Esophagus muscularis mucosa (tissue), 4 donors: ENCODE measurements at regions not wholly inside any gene's neighbourhood (a gene's known extent, or its start where the extent isn't known, plus 50 kb on each side); places are given as distances from the start of the nearest gene placed in this dataset.

ENCODE experiments used
- DNase-seq: peaks from one replicate; pipeline ENCODE4 v3.0.0-alpha.2; 2017; ENCODE audit errors: extremely low spot score
- H3K27ac ChIP-seq, 4 donors: fragments of 200-600 bp; sonication (generic); replicated peaks in 1 of 4; 1 replicate in 3 of 4; 2 replicates in 1 of 4; pipeline ENCODE4 v1.5.1; 2016 to 2019; ENCODE audit warnings: mild to moderate bottlenecking in 1 of 4
- H3K27me3 ChIP-seq, 4 donors: fragments of 200-600 bp; sonication (generic); one replicate each; pipeline versions ENCODE4 v1.5.1 to v1.6.0; 2016 to 2019
- H3K36me3 ChIP-seq, 4 donors: fragments of 200-600 bp; sonication (generic); one replicate each; pipeline ENCODE4 v1.5.1; 2016 to 2019
- H3K4me1 ChIP-seq, 4 donors: fragments of 200-600 bp; sonication (generic); one replicate each; pipeline ENCODE4 v1.5.1; 2016 to 2019
- H3K4me3 ChIP-seq, 4 donors: fragments of 200-600 bp; sonication (generic); 1 replicate in 2 of 4; 2 replicates in 2 of 4; pipeline ENCODE4 v1.5.1; 2016 to 2019; ENCODE audit warnings: mild to moderate bottlenecking in 4 of 4, moderate library complexity in 1 of 4
- H3K9me3 ChIP-seq, 4 donors: fragments of 200-600 bp; sonication (generic); 1 replicate in 3 of 4; 2 replicates in 1 of 4; pipeline ENCODE4 v1.5.1; 2016 to 2019
- EP300 ChIP-seq: sonication (generic); formaldehyde crosslinking; IDR thresholded peaks from one replicate; pipeline ENCODE4 v1.6.1; 2017; ENCODE audit warnings: antibody characterized with exemption
- POLR2A ChIP-seq: fragments of 450-650 bp; IDR thresholded peaks from one replicate; pipeline ENCODE4 v1.6.1; 2017; ENCODE audit warnings: antibody characterized with exemption, moderate library complexity, mild to moderate bottlenecking, low read depth
- POLR2AphosphoS5 ChIP-seq, 2 donors: sonication (generic); formaldehyde crosslinking; IDR thresholded peaks; one replicate each; pipeline ENCODE4 v1.6.1; 2017; ENCODE audit warnings: antibody characterized with exemption in 2 of 2
- WGBS: methylation state at CpG from one replicate; pipeline ENCODE4 v1.1.5; 2018; 5-methylcytosine and 5-hydroxymethylcytosine counted together
- intact Hi-C: fragments of 100-400 bp; cut with DNase I; formaldehyde crosslinking; loops from one replicate; pipeline ENCODE4 v1.15.1; 2023
- TF ChIP-seq, protein P1 (sequence below), 3 experiments: fragments of 200-600 bp in 2 of 3; fragments of 450-650 bp in 1 of 3; sonication (generic) in 2 of 3; IDR thresholded peaks; one replicate each; pipeline ENCODE4 v1.5.1; 2017 to 2019; ENCODE audit warnings: antibody characterized with exemption in 3 of 3, mild to moderate bottlenecking in 2 of 3, moderate library complexity in 1 of 3

DNA sequence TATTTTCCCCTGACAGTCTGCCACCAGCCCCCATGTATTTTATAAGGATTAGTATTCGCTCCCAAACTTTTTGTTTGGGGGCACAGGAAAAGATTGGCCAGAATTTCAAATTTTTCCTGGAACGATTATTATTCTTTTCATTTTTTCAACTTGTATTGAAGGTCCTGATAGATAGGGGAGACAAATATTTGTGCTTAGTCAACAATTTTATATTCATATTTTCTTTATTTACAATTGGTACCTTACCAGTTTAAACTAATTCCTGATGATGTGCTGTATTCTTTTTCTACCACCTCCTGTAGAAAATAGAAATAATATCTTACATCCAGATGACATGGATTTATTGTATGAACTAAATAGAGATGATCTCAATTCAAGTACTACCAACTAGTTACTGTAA is 60.7 kb upstream of the TSLP start:
- intact Hi-C loops: no loop called here
- DNase-seq: no peak
- no peak overlapping the region for H3K27ac ChIP-seq
- no peaks in the 10 kb centered on the region for H3K27me3 ChIP-seq
- H3K4me1 ChIP-seq: peaks cover 0 to 6% (median 0%) of the 10 kb centered on the region in 4 donors
- TF ChIP-seq POLR2A (no peak), POLR2AphosphoS5 (IDR thresholded peaks at IDR 0.05) (no peak)
- 89% methylated on average over 2 of the region's 2 CpGs for WGBS
- H3K9me3 ChIP-seq: no peaks in the 10 kb centered on the region
- H3K36me3 ChIP-seq: no peaks in the 10 kb centered on the region
- no peak overlapping the region for H3K4me3 ChIP-seq

DNA sequence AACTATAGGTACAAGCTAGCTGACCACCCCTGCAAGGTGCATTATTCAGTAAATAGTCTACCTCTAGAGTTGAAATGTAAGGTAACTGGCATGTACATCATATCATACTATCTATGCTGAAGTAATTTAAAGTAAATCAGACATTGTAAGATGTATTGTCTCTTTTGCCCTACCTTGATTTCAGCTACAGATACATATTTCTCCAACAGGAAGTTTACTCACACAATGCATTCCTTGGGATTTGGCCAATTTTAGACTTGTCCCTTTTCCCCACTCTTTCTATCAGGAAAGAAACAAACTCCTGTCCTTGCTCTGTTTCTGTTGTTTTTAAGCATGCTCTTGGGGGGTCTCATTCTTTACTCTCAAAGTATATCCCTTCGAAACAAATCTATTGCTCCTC is 58.5 kb upstream of the TSLP start:
- no peaks in the 10 kb centered on the region for H3K27me3 ChIP-seq
- no peak overlapping the region for H3K27ac ChIP-seq
- H3K36me3 ChIP-seq: no peaks in the 10 kb centered on the region
- intact Hi-C loops: no loop called here
- TF ChIP-seq EP300: no peak
- no peak for TF ChIP-seq POLR2AphosphoS5 (IDR thresholded peaks at IDR 0.05)
- no peak for TF ChIP-seq POLR2A
- TF ChIP-seq, protein P1, sequence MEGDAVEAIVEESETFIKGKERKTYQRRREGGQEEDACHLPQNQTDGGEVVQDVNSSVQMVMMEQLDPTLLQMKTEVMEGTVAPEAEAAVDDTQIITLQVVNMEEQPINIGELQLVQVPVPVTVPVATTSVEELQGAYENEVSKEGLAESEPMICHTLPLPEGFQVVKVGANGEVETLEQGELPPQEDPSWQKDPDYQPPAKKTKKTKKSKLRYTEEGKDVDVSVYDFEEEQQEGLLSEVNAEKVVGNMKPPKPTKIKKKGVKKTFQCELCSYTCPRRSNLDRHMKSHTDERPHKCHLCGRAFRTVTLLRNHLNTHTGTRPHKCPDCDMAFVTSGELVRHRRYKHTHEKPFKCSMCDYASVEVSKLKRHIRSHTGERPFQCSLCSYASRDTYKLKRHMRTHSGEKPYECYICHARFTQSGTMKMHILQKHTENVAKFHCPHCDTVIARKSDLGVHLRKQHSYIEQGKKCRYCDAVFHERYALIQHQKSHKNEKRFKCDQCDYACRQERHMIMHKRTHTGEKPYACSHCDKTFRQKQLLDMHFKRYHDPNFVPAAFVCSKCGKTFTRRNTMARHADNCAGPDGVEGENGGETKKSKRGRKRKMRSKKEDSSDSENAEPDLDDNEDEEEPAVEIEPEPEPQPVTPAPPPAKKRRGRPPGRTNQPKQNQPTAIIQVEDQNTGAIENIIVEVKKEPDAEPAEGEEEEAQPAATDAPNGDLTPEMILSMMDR (IDR thresholded peaks at IDR 0.05): no peak
- 80% methylated on average over 1 of the region's 1 CpG for WGBS
- H3K9me3 ChIP-seq: no peaks in the 10 kb centered on the region
- H3K4me1 ChIP-seq: peaks cover 0 to 6% (median 0%) of the 10 kb centered on the region in 4 donors
- no peak overlapping the region for H3K4me3 ChIP-seq
- DNase-seq: no peak

DNA sequence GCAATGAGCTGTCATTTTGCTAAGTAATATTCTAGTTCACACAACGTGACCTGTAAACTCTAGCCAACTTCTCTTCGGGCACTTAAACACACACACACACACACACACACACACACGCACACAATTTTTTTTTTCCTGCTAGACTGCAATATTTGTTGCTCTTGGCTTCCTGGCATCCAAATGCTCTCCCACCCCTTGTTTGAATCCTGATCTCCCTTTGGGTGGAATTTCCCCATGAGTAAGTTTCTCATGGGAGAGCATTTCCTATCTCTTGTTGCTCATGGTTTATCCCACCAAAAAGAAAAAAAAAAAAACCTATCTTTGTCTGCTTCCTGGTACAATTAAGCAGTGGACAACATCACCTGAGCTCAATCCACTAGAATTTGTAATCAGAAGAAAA is 54.7 kb upstream of the TSLP start:
- no peaks in the 10 kb centered on the region for H3K9me3 ChIP-seq
- H3K4me1 ChIP-seq: no peaks in the 10 kb centered on the region
- no peak overlapping the region for H3K4me3 ChIP-seq
- TF ChIP-seq POLR2AphosphoS5 (IDR thresholded peaks at IDR 0.05): no peak
- TF ChIP-seq POLR2A: no peak
- TF ChIP-seq, protein P1 (IDR thresholded peaks at IDR 0.05): no peak
- TF ChIP-seq EP300: no peak
- no peaks in the 10 kb centered on the region for H3K27me3 ChIP-seq
- DNase-seq: no peak
- no peaks in the 10 kb centered on the region for H3K36me3 ChIP-seq
- 47% methylated on average over 3 of the region's 3 CpGs for WGBS
- intact Hi-C loops: no loop called here
- no peak overlapping the region for H3K27ac ChIP-seq

DNA sequence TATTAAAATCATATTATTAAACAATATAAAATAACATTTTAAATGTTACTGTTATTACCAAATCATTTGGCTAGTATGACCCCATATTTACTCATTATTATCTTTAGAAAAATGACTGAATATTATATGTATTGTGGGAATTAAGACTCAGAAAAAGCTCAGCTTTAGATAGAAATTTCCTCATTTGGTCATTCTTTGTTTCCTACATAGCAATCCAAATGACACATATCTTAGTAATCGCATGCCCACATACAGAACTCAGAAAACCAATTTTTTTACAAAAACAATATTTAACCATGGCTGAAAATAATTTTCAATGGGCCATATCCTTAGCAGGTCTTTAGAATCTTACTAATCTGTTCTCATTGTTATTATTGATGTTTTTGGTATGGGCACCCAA is 53.8 kb upstream of the TSLP start:
- Histone ChIP-seq H3K9me3 (no peaks in the 10 kb centered on the region), H3K4me1 (no peaks in the 10 kb centered on the region), H3K27ac (no peak overlapping the region), H3K36me3 (no peaks in the 10 kb centered on the region), H3K4me3 (no peak overlapping the region), H3K27me3 (no peaks in the 10 kb centered on the region)
- intact Hi-C loops: no loop called here
- no peak for DNase-seq
- 97% methylated on average over 1 of the region's 1 CpG for WGBS
- TF ChIP-seq POLR2A: no peak
- no peak for TF ChIP-seq EP300
- no peak for TF ChIP-seq POLR2AphosphoS5 (IDR thresholded peaks at IDR 0.05)
- TF ChIP-seq, protein P1 (IDR thresholded peaks at IDR 0.05): no peak
